GM23338 (cell line): ENCODE measurements at regions not wholly inside any gene's neighbourhood (a gene's known extent, or its start where the extent isn't known, plus 50 kb on each side); places are given as distances from the start of the nearest gene placed in this dataset.

Experiments used
- ATAC-seq: fragments of 200-7000 bp; cut with Tn5 transposase; 3 replicates; pipeline ENCODE4 v1.9.1; 2020
- DNase-seq: peaks from one replicate; pipeline ENCODE4 v3.0.0-alpha.2; 2015; ENCODE audit warnings: low spot score
- H2AFZ ChIP-seq: fragments of 200-600 bp; sonication (generic); 2 replicates; pipeline ENCODE4 v1.8.0; 2016; ENCODE audit warnings: antibody characterized with exemption, mild to moderate bottlenecking, moderate library complexity
- H3F3A ChIP-seq: fragments of 200-600 bp; sonication (generic); replicated peaks from 2 replicates; pipeline ENCODE4 v1.8.0; 2017; ENCODE audit warnings: antibody characterized with exemption, mixed run types, low read depth
- H3K27ac ChIP-seq: fragments of 200-600 bp; sonication (generic); 2 replicates; pipeline ENCODE4 v1.6.1; 2016; ENCODE audit warnings: low read depth
- H3K27me3 ChIP-seq: fragments of 200-600 bp; sonication (generic); 2 replicates; pipeline ENCODE4 v1.8.0; 2016; ENCODE audit warnings: mild to moderate bottlenecking, mixed run types, moderate library complexity; ENCODE audit not compliant: insufficient read depth
- H3K36me3 ChIP-seq: fragments of 200-600 bp; sonication (generic); 2 replicates; pipeline ENCODE4 v1.8.0; 2016; ENCODE audit warnings: mild to moderate bottlenecking; ENCODE audit not compliant: insufficient read depth
- H3K4me1 ChIP-seq: fragments of 200-600 bp; sonication (generic); 2 replicates; pipeline ENCODE4 v1.8.0; 2016; ENCODE audit warnings: mild to moderate bottlenecking, moderate library complexity; ENCODE audit not compliant: insufficient read depth
- H3K4me2 ChIP-seq: fragments of 200-600 bp; sonication (generic); 2 replicates; pipeline ENCODE4 v1.7.1; 2017; ENCODE audit warnings: mixed run types
- H3K4me3 ChIP-seq: fragments of 200-600 bp; sonication (generic); 2 replicates; pipeline ENCODE4 v1.6.1; 2016; ENCODE audit warnings: mixed run types
- H3K79me2 ChIP-seq: fragments of 200-600 bp; sonication (generic); replicated peaks from 2 replicates; pipeline ENCODE4 v1.8.0; 2017; ENCODE audit warnings: mild to moderate bottlenecking; ENCODE audit not compliant: insufficient read depth
- H3K9me2 ChIP-seq: fragments of 200-600 bp; sonication (generic); 2 replicates; pipeline ENCODE4 v1.8.0; 2017; ENCODE audit not compliant: insufficient read depth
- H4K20me1 ChIP-seq: fragments of 200-600 bp; sonication (generic); replicated peaks from 2 replicates; pipeline ENCODE4 v1.8.0; 2017; ENCODE audit warnings: mild to moderate bottlenecking; ENCODE audit not compliant: insufficient read depth
- H3K27ac Mint-ChIP-seq: 2 replicates; pipeline ENCODE4 v1.8.0; 2020; ENCODE audit warnings: inconsistent platforms, mild to moderate bottlenecking, moderate library complexity, mixed read lengths
- H3K27me3 Mint-ChIP-seq: 3 replicates; pipeline ENCODE4 v1.8.0; 2022; ENCODE audit warnings: low read depth, mild to moderate bottlenecking, moderate library complexity, mixed read lengths, inconsistent platforms; ENCODE audit not compliant: insufficient read depth, poor library complexity
- H3K36me3 Mint-ChIP-seq: 3 replicates; pipeline ENCODE4 v1.8.0; 2021; ENCODE audit warnings: low read depth, mild to moderate bottlenecking, inconsistent platforms, moderate library complexity, mixed read lengths
- H3K4me1 Mint-ChIP-seq: 3 replicates; pipeline ENCODE4 v1.8.0; 2020; ENCODE audit warnings: mild to moderate bottlenecking, inconsistent platforms, mixed read lengths
- H3K4me3 Mint-ChIP-seq: 3 replicates; pipeline ENCODE4 v1.8.0; 2021; ENCODE audit warnings: moderate library complexity, mild to moderate bottlenecking, inconsistent platforms, mixed read lengths
- H3K9me3 Mint-ChIP-seq: 3 replicates; pipeline ENCODE4 v1.8.0; 2020; ENCODE audit warnings: moderate library complexity, mild to moderate bottlenecking, inconsistent platforms, mixed read lengths
- JUNB ChIP-seq: IDR thresholded peaks from one replicate; pipeline ENCODE4 v1.6.1; 2016; ENCODE audit warnings: antibody characterized with exemption; ENCODE audit not compliant: unreplicated experiment
- NANOG ChIP-seq: IDR thresholded peaks from 2 replicates; pipeline ENCODE4 v1.6.1; 2016; ENCODE audit warnings: antibody characterized with exemption, borderline replicate concordance
- STAT1 ChIP-seq: IDR thresholded peaks from one replicate; pipeline ENCODE4 v1.6.1; 2016; ENCODE audit warnings: antibody characterized with exemption; ENCODE audit not compliant: unreplicated experiment
- TF ChIP-seq, protein P1 (sequence below): IDR thresholded peaks from one replicate; pipeline ENCODE4 v1.6.1; 2018; ENCODE audit warnings: antibody characterized with exemption; ENCODE audit not compliant: unreplicated experiment

- no peak overlapping the region for H3K27ac Mint-ChIP-seq
- no peak for DNase-seq
Observed at GRCh38 chr7:24361001-24361400, 77.0 kb downstream of the NPY start.

DNA sequence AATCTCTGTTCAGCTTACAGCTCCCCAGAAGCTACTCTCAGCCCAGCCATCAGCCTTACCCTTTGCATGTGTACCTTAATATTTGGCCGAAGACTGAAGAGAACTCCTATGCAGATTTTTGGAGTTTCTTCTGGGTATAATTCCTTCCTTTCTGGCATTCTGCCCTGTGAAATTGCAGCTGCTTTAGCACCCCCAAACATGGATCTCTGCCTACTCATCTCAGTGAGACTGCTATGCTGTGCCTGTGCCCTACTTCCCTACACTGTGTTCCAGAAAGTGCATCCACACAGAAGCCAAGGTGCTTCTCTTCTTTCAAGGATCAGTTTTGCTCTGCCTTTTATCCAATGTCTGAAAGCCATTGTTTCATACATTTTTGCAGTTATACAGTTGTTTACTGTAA is 81.6 kb downstream of the NPY start:
- peaks cover 6% of the 10 kb centered on the region; the same call in 2 of the 3 replicates for H3K9me3 Mint-ChIP-seq
- H3K9me2 ChIP-seq: peaks cover under 1% of the 10 kb centered on the region; the same call in 1 of the 2 replicates
- no peaks in the 10 kb centered on the region for H3K36me3 ChIP-seq
- H3K79me2 ChIP-seq: no peaks in the 10 kb centered on the region
- no peak overlapping the region for H3K27ac ChIP-seq
- ATAC-seq: no peak
- no peaks in the 10 kb centered on the region for H3K27me3 ChIP-seq
- no peaks in the 10 kb centered on the region for H3K27me3 Mint-ChIP-seq
- no peak overlapping the region for H3K4me3 ChIP-seq
- no peak overlapping the region for H3K27ac Mint-ChIP-seq
- TF ChIP-seq JUNB: no peak
- no peaks in the 10 kb centered on the region for H3F3A ChIP-seq
- no peak for DNase-seq
- H3K4me2 ChIP-seq: no peak overlapping the region
- H3K4me1 ChIP-seq: no peaks in the 10 kb centered on the region
- no peaks in the 10 kb centered on the region for H4K20me1 ChIP-seq
- H3K36me3 Mint-ChIP-seq: peaks cover 17% of the 10 kb centered on the region
- no peak overlapping the region for H2AFZ ChIP-seq
- no peak overlapping the region for H3K4me3 Mint-ChIP-seq
- H3K4me1 Mint-ChIP-seq: peaks cover 17% of the 10 kb centered on the region

More at GRCh38 chr7:24361001-24361400, 77.0 kb downstream of the NPY start:
- H3K79me2 ChIP-seq: no peaks in the 10 kb centered on the region
- ATAC-seq: no peak
- H3K4me3 Mint-ChIP-seq: no peak overlapping the region
- H3K4me1 ChIP-seq: no peaks in the 10 kb centered on the region
- no peak for TF ChIP-seq STAT1
- H3K9me2 ChIP-seq: no peaks in the 10 kb centered on the region; the same call in 1 of the 2 replicates
- H3K4me1 Mint-ChIP-seq: peaks cover 8% of the 10 kb centered on the region
- H3K4me2 ChIP-seq: no peak overlapping the region
- peaks cover 2% of the 10 kb centered on the region for H3K27me3 Mint-ChIP-seq
- no peak overlapping the region for H3K4me3 ChIP-seq
- no peaks in the 10 kb centered on the region for H3F3A ChIP-seq
- no peaks in the 10 kb centered on the region for H4K20me1 ChIP-seq
- no peaks in the 10 kb centered on the region for H3K9me3 Mint-ChIP-seq
- H3K36me3 ChIP-seq: no peaks in the 10 kb centered on the region
- peaks cover 5% of the 10 kb centered on the region; the same call in 2 of the 3 replicates for H3K36me3 Mint-ChIP-seq
- H2AFZ ChIP-seq: no peak overlapping the region
- no peak overlapping the region for H3K27ac ChIP-seq
- no peaks in the 10 kb centered on the region for H3K27me3 ChIP-seq

DNA sequence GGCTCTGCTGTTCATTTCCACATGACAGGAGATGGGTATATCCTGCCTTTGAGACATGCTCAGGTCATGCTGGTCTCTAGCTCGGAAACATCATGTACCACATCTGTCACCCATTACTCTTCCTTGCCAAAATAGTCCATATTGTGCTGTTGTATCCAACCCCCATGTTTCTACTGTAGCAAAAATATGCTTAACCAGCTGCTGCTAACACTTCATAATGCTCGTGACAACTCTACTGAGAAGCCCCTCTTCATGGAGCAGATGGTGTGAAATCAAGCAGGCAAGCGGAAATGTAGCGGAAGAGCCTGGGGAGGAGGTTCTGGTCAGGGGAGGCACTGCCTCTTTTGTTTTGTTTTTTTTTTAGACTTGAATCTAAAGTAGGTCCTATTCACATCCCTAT is 82.9 kb downstream of the NPY start:
- Histone ChIP-seq H3K4me2 (no peak overlapping the region), H2AFZ (no peak overlapping the region), H3F3A (no peaks in the 10 kb centered on the region), H3K4me1 (peaks cover 3% of the 10 kb centered on the region), H3K4me3 (no peak overlapping the region), H4K20me1 (no peaks in the 10 kb centered on the region), H3K27me3 (no peaks in the 10 kb centered on the region), H3K9me2 (peaks cover 9% of the 10 kb centered on the region; the same call in 1 of the 2 replicates), H3K79me2 (no peaks in the 10 kb centered on the region), H3K27ac (no peak overlapping the region), H3K36me3 (no peaks in the 10 kb centered on the region)
- Mint-ChIP-seq H3K4me1 (peaks cover 18% of the 10 kb centered on the region), H3K27ac (no peak overlapping the region; the same call in 1 of the 2 replicates), H3K27me3 (no peaks in the 10 kb centered on the region), H3K36me3 (peaks cover 20% of the 10 kb centered on the region), H3K9me3 (peaks cover 6% of the 10 kb centered on the region; the same call in 2 of the 3 replicates), H3K4me3 (no peak overlapping the region)
- TF ChIP-seq, protein P1, sequence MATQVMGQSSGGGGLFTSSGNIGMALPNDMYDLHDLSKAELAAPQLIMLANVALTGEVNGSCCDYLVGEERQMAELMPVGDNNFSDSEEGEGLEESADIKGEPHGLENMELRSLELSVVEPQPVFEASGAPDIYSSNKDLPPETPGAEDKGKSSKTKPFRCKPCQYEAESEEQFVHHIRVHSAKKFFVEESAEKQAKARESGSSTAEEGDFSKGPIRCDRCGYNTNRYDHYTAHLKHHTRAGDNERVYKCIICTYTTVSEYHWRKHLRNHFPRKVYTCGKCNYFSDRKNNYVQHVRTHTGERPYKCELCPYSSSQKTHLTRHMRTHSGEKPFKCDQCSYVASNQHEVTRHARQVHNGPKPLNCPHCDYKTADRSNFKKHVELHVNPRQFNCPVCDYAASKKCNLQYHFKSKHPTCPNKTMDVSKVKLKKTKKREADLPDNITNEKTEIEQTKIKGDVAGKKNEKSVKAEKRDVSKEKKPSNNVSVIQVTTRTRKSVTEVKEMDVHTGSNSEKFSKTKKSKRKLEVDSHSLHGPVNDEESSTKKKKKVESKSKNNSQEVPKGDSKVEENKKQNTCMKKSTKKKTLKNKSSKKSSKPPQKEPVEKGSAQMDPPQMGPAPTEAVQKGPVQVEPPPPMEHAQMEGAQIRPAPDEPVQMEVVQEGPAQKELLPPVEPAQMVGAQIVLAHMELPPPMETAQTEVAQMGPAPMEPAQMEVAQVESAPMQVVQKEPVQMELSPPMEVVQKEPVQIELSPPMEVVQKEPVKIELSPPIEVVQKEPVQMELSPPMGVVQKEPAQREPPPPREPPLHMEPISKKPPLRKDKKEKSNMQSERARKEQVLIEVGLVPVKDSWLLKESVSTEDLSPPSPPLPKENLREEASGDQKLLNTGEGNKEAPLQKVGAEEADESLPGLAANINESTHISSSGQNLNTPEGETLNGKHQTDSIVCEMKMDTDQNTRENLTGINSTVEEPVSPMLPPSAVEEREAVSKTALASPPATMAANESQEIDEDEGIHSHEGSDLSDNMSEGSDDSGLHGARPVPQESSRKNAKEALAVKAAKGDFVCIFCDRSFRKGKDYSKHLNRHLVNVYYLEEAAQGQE: no peak
- TF ChIP-seq NANOG: no peak
- DNase-seq (no peak), ATAC-seq (no peak)
